ENCODE measurements at regions not wholly inside any gene's neighbourhood (a gene's known extent, or its start where the extent isn't known, plus 50 kb on each side); places are given as distances from the start of the nearest gene placed in this dataset.

GRCh38 chr3:177348974-177349373 lies 151.7 kb upstream of the TBL1XR1 start:
- TF ChIP-seq CTCF (IDR thresholded peaks at IDR 0.05 in 8 of 11, conservative IDR thresholded peaks at IDR 0.05 in 3 of 11) (no peak), POLR2A (IDR thresholded peaks at IDR 0.05) (no peak)

Data from spleen (tissue), 7 donors.